HTR-8/SVneo (cell line): ENCODE measurements at regions not wholly inside any gene's neighbourhood (a gene's known extent, or its start where the extent isn't known, plus 50 kb on each side); places are given as distances from the start of the nearest gene placed in this dataset.

ENCODE experiments used
- DNase-seq: peaks from one replicate; pipeline ENCODE4 v3.0.0; 2011; ENCODE audit warnings: low spot score, mixed read lengths; ENCODE audit not compliant: insufficient read length
- FAIRE-seq: peaks from 2 replicates; lab custom pipeline; 2011; peaks lifted over from hg19 to GRCh38; lab: Jason Lieb, UNC

GRCh38 chr21:27086186-27086585 is 119.3 kb upstream of the ADAMTS5 start:
- DNase-seq (no peak), FAIRE-seq (no peak)

DNA sequence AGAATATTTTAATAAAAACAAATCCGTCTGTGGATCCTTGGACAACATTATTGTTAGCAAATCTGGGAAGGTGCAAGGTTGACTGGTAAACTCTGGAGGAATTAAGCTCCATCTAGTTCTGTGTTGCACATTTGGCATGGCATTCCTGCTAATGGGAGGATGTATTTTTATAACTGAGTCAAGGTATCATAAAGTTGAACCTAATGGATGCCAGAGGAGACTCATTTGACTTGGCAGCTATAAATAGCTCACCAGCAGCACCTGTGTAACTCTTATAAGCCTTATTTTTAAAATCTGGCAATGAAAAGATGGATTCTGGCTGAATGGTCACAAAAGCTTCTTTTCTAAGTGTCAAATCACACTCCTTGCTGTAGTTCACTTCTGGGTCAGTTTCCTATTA is 118.5 kb upstream of the ADAMTS5 start:
- FAIRE-seq, result no peak
- DNase-seq, result no peak

DNA sequence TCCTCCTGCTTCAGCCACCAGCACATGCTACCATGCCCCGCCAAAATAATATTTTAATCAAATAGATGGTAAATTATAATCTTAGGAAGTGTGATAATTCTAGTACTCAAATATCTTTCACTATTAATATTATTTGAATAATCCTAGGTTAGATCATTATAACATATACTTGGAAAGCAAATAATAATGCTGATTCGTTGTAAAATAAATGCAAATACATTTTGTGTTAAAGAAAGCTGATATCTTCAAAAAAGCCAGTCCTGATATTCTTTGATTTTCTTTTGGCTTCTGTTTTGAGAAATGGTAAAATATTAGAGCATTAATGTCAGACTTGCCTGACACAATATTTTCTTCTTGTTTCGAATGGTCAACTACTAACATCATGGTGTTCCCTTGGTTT is 116.3 kb upstream of the ADAMTS5 start:
- DNase-seq, result no peak
- FAIRE-seq, result no peak

DNA sequence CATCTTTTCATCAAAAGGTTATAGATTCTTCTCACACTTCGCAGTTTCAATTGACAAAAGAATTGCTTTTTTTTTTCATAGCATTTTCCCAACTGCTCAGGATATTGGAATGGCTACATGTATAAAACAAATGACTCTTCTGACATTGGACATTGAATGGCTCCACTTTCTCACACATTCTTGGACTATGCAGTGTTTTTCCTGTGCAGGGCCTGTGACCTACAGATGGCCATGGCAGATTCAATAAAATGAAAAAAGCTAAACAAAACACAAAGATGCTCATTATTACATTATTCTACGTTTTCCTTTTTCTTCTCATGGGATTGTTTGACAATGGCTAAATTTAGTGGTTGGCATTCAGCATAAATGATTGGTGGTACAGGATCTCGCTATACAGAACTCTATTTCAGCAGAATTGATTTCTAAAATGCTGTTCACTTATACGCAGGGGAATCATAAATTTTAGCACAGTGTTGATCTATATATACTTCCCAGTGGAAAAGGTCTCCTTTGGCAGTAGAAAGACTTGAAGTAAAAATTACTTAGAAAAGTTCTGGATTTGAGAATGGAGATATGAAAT is 115.6 kb upstream of the ADAMTS5 start:
- FAIRE-seq (no peak), DNase-seq (no peak)

GRCh38 chr21:27079636-27080240 is 112.8 kb upstream of the ADAMTS5 start:
- FAIRE-seq (no peak), DNase-seq (no peak)

DNA sequence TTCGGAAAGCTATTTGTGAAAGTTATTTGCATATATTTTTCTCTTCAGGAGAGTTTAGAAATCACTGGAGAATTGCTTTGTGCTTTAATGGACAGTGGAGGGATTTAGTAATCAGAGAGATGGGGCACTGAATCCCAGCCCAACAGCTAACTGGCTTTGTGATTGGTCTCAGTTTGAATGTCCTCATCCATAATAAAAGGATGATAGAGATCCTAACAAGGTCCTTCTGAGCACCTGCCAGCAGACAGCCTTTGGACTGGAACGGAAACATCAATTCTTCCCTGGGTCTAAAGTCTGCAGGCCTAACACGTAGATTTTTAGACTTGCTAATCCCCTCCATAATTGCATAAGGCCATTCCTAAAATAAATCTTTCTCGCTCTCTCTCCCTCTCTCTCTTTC is 112.0 kb upstream of the ADAMTS5 start:
- no peak for FAIRE-seq
- DNase-seq, result no peak

DNA sequence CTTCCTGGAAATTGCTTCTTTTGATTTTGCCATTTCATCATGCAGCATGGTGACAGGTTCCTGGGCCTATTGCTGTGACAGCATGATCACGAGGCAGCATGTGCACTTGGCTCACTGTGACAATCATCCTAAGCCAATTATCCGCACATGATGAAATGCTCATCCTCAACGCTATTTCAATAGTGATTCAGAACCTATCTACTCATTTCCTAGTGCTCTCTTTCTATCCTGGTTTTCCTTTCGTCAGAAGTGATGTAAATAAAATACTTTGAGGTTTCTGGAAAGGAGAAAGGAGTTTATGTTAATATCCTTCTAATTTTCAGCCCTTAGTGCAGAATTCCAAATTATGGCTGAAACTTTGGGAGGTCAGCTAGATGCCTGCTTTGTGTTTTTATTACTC is 110.6 kb upstream of the ADAMTS5 start:
- FAIRE-seq (peak; percentile 38), DNase-seq (no peak)

DNA sequence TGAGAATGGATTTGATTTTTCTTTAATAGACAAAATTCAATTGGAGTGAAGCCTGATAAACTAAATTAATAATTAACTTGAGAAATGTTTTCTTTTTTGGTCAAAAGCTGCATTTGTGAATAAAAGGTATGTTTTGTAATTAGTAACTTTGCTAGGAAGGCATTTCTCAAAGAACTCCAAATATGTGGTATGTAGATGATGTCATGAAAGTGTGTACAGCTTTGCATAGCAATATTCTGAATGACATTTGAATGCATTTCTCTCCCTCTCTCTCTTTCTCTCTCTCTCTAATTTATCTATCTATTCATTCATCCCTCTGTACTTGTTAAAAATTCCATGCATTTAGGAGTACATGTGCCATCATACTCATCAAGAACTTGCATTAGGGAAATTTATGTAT is 109.1 kb upstream of the ADAMTS5 start:
- no peak for DNase-seq
- no peak for FAIRE-seq

- no peak for FAIRE-seq
- DNase-seq, result no peak
Measured at GRCh38 chr21:27070861-27071670, 104.2 kb upstream of the ADAMTS5 start.

GRCh38 chr21:27068811-27069210 is 101.9 kb upstream of the ADAMTS5 start:
- no peak for FAIRE-seq

DNA sequence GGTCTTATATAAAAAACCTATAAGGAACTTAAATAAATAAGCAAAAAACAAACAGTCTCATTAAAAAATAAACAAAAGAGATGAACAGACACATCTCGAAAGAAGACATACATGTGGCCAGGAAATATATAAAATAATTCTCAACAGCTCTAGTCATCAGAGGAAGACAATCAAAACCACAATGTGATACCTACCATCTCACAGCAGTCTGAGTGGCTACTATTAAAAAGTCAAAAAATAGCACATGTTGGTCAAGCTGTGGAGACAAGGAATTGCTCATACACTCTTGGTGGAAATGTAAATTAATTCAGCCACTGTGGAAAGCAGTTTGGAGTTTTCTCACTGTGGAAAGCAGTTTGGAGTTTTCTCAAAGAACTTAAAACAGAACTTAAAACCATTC is 100.3 kb upstream of the ADAMTS5 start:
- FAIRE-seq (no peak), DNase-seq (no peak)

More at GRCh38 chr21:27068811-27069210, 101.9 kb upstream of the ADAMTS5 start:
- no peak for DNase-seq

GRCh38 chr21:27062443-27062842 is 95.6 kb upstream of the ADAMTS5 start:
- DNase-seq, result no peak
- no peak for FAIRE-seq

DNA sequence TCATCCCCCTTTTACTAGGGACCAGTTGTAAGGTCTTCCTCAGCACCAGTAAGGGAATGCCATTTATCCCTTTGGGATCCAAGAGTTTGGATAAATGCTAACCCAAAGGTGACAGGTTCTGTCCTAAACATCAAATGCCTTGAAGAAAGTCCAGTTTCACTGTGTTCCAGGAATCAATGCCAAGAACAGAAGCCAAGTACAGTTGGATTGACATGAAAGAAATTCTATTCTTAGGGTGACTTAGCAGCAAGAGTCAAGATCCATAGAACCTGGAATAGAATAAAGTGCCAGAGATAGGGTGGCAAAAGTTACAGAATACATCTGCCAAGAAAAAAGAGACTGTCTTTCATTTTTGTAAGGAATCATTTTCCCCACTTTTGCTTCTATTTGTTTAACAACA is 94.9 kb upstream of the ADAMTS5 start:
- DNase-seq, result no peak
- FAIRE-seq, result no peak

DNA sequence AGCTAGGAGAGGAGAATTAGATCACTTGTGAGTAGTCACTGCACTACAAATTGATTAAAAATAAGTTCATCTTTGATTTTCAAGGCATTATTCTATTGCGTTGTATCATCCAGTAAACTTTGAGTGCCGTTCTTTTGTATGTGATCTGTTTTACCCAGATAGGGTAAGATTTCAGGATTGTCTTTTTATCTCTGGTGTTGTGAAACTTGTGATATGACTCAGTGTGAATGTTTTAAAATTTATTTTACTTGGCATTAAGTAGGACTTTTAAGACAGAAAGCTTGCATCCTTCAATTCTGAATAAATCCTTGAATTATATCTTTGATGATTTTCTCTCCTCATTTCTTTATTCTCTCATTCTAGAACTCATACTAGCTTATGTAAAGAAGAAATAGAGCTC is 93.3 kb upstream of the ADAMTS5 start:
- DNase-seq, result no peak
- no peak for FAIRE-seq

- no peak for FAIRE-seq
- DNase-seq, result no peak
Measured at GRCh38 chr21:27058673-27059605, 92.1 kb upstream of the ADAMTS5 start.

DNA sequence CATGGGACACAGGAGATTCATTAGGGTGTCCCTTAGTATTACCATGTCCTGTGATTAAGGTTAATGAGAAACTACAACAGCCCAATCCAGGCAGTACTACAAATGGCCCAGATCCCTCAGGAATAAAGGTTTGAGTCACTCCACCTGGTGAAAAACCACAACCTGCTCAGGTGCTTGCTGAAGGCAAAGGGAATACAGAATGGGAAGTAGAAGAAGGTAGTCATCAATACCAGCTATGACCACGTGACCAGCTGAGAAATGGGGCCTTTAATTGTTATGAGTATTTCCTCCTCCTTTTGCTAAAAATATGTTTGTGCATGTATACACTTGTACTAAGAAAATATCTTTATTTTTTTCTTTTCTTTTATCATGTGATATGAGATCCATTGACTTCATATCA is 91.1 kb upstream of the ADAMTS5 start:
- DNase-seq, result no peak
- no peak for FAIRE-seq

DNA sequence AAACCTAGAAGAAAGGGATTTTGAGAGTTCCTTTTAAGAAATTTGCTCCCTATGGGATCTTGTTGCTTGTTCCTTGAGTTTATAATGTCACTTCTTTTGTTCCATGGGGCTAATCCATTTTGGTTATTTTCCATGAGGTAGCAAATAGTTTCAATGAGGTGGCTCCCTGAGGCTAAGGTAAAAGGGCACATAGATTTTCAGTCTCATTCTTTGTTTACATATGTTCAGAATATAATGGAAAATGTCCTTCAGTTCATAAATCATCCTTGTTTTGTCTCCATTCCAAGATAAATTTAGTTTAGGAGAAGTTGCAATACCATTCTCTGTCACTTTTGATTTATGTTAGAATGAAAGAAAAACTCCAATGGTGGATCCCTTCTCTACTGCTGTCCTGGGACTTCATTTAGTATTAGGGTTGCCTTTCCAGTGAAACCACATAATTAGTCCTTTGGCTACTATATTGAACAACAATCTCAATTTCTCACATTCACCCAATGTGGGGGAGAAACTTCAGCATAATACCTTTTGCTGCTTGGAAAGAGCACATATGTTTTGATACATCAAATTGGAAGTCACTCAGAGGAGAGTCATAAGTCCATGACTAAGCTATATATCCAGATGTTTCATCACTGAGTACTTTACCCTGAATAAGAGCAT is 80.9 kb upstream of the ADAMTS5 start:
- FAIRE-seq (no peak), DNase-seq (peak; percentile 10)

- no peak for DNase-seq
- FAIRE-seq, result no peak
Measured at GRCh38 chr21:27047283-27047657, 80.4 kb upstream of the ADAMTS5 start.

DNA sequence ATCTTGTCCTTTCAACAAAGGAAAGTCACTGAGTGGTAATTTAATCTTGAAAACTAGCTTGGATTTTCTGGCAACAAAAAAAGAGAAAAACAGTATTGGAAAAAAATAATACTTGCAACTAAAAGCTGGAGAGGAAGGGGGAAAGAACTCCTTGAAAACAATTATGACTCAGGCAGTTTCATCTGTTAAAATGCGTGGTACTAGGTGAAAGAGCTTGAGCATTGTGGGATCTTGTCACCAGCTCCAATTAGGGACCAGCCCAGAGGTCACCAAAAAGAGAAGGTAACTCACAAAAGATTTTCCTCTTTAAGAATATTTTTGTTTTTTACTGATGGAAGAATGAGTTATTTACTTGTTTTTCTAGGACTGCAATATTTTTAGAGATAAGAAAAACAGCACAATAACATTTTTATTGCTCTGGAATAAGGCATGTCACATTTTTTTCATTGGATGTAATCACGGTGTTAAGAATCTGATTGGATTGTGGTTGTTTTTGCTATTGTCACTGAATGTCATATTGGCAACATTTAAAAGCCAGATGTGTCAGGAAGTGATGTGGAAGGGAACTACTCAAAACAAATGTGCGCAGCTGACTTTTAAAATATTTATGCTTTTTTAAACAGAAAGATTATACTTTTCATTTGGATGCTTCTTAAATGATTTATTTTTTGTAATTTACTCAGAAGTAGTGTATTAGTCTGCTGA is 78.5 kb upstream of the ADAMTS5 start:
- DNase-seq, result no peak
- no peak for FAIRE-seq
